HG03025 (cell line): ENCODE measurements at regions not wholly inside any gene's neighbourhood (a gene's known extent, or its start where the extent isn't known, plus 50 kb on each side); places are given as distances from the start of the nearest gene placed in this dataset.

Experiments
- ATAC-seq: cut with Tn5 transposase; IDR thresholded peaks from one replicate; pipeline ENCODE4 v1.9.1; 2021; ENCODE audit warnings: mild to moderate bottlenecking, moderate library complexity; ENCODE audit not compliant: unreplicated experiment, low FRiP score

DNA sequence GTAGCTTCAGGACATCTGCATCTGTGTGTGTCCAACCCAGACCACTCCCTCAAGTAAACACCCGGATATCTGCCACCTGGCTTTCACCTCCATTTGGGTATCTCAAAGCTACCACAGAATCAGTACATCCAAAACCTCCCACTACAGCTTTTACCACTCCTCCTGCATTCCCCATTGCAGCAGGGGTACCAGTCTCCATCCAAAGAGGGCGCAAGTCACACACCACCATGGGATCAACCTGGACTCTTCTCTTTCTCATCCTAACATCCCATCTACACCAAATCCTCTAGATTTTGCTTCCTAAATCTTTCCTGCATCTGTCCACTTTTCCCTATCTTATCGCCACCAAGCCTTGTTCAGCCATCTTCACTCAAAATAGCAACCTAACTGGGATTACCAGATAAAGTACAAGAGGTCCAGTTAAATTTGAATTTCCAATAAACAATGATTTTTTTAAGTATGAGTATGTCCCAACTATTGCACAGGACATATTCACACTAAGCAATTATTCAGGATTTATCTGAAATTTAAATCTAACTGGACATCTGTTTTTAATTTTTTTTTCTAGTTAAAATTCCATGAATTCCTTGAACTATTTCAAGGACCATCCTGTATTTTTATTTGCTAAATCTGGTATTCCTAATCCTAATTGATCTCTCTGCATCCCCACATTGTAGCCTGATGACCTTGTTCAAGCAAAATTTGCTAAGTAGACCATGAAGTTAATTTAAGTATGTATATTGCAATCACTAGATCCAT is 164.3 kb upstream of the MLN start:
- ATAC-seq, result no peak

DNA sequence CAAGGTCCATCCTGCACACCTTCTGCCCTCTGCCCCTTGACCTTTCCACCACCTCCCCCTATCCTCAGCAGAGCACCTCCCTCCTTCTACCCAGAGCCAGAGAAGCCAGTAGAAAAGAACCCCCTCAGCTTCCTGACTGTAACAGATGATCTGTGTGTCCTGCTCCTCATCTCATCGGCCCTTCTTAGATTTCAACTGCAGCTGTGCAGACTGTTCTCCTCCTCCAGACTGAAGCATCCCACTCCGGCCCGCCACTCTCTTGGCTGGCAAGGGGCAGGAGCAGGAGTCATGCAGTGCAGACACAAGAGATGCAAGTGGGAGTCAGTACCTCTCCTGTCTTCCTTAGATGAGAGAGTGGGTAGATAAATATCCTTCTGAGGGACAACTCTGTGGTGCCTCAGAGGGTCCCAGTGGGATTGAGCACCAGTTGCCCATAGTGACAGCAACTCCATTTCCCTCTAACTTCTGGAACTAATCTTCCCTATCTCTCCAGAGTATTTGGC is 163.5 kb upstream of the MLN start:
- no peak for ATAC-seq

DNA sequence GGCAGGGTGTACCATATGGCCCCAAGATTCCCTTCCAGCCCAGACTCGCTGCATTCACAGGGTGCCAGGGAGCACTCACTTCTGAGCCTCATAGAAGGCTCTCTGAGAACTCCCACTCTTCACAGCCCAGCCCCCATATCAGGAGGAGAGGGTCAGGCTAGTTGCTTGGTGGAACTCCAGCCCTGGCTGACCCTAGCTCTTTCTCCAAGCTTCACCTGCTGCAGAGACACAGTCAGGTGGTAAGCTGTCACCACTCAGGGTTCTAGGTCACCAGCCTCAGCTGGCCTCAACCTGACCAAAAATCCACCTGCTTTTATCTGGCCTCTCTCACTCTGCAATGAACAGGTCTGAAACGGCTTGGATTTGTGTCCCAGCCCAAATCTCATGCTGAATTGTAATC is 162.7 kb upstream of the MLN start:
- ATAC-seq, result no peak

DNA sequence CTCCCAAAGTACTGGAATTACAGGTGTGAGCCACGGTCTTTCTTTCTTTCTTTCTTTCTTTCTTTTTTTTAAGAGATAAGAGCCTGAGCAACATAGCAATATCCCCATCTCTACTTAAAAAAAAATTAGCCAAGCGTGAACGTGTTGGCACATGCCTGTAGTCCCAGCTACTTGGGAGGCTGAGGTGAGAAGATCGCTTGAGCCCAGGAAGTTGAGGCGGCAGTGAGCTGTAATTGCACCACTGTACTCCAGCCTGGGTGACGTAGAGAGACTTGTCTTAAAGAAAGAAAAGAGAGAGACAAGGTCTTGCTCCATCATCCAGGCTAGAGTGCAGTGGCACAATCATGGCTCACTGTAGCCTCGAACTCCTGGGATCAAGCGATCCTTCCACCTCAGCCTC is 162.0 kb upstream of the MLN start:
- ATAC-seq, result no peak

DNA sequence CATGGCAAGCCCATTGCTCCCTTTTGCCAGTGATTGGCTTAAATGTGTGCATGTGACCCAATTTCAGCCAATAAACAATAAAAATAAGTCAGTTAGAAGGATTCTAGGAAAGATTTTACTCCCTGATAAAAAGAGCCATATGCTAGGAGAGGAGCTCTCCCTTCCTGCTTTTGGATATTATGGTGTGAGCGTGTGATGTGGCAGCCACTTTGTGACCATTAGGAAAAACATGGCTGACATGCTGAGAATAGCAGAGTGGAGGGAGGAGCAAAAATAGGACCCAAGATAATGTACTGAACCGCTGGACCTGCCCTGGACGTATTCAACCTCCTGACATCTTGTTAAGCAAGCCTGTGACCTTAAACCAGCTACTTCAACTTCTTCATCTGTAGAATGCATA is 160.6 kb upstream of the MLN start:
- ATAC-seq, result no peak

DNA sequence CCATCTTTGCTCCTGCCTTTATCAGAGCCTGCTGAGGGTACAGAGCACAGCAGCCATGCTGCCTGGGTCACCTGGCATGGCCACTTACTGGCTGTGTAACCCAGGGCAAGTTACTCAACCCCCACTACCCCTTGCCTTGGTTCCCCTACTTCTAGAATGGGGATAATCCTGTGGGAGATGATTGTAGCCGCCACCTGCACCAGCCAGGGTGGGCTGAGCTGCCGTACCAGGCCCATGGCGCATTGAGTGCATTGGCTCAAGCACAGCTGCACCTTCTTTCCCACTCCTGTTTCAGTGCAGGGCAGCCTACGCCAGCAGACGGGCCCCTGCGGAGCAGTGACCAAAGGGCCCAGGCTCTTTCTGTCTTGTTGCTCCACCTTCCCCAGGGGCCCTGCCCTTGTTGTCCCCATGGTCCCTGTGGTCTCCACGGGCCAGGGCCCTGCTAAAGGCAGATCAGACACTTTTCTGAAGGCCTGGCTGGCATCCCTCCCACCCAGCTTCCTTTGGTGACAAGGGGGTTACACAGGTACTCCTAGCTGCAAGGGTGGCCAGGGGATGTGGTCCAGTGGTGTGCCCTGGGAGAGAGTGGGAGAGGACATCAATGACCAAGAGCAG is 159.4 kb upstream of the MLN start:
- ATAC-seq, result no peak

DNA sequence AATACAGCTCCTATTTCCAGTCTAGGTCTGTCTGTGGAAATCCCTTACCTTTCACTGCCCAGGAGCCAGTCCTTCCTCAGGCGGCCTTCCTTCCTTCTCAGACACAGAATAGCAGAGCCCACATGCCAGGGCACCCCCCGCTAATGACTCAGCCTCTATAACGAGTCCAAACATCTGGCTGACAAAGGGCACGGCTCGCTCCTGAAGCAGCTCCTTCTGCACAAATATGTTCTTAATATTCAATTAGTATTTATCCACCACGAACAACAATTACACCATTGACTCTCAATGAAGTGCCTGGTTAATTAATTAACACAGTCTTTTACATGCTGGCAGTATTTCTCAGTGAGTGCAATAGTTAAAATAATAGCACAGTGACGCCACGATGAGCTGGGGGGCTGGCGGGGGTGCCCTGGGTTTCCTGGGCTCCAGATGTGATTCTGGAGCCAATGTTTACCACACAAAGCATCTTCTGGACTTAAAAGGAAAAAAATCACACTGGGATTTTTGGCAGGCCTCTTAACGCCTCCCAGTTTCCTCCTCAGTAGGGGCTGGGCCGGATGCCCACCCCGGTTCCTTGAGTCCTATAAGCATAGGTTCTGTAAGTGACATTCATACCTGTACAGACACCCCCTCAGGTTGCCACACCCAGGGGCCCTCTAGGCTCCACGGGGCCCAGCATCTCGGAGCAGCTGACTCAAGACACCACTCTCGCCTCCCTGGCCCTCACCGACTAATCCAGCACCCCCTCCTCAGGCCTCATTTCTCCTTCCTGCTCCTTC is 158.6 kb upstream of the MLN start:
- ATAC-seq, result no peak

DNA sequence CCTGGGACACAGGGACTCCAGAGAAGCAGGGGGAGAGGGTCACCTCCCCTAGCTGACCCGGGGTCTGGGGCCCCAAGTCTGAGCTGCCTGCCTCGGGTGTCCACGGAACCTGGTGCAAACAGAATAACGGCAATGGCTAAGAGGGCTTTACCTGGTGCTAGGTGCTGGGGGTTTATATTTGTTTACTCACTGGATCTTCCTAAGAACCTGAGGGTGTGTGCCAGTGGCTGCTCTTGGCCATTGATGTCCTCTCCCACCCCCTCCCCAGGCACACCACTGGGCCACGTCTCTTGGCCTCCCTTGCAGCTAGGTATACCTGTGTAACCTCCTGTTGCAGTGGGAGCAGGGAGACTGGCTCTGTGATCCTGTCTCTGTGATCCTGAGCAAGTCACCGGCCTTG is 157.9 kb upstream of the MLN start:
- no peak for ATAC-seq

DNA sequence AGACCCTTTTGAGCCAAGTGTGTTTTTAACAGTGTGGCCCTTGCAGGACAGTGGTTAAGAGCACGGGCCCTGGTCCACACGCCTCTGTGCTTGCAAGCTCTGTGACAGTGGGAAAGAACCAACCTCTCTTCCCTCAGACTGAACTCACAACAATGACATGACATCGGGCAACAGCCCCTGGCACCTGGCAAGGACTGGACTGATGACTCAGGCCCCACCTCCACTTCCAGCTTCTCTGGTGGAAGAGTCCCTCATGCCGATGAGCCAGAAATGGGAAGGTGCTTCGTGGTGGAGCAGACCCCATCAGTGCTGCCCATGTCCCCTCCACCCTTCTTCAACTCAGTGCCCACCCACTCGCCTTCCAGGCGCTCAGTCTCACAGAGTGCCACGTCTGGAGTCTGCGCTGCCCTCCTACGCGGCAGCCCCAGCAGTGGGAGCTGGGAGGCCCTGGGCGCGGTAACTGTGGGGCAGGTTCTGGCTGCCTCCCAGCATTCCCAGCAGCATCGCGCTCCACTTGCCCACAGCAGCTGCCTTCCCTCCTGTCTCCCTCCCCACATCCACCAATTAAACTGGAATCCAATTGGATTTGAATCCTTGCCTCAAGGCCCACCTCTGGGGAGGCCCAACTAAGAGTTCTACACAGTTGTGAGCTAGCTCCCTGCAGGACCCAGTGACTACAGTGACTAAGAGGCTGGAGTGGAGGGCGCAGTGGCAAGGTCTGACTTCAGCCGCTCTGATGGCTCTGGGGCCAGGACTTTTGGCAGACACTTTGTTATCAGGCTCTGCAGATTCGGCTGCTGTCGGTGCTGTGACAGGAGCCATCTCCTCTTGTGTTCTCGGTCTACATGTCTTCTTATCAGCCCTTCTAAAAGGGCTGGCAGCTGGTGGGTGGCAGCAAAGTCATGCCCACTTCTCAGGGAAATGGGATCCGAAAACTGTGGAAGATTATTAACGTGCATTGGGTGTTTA is 156.8 kb upstream of the MLN start:
- ATAC-seq, result no peak

DNA sequence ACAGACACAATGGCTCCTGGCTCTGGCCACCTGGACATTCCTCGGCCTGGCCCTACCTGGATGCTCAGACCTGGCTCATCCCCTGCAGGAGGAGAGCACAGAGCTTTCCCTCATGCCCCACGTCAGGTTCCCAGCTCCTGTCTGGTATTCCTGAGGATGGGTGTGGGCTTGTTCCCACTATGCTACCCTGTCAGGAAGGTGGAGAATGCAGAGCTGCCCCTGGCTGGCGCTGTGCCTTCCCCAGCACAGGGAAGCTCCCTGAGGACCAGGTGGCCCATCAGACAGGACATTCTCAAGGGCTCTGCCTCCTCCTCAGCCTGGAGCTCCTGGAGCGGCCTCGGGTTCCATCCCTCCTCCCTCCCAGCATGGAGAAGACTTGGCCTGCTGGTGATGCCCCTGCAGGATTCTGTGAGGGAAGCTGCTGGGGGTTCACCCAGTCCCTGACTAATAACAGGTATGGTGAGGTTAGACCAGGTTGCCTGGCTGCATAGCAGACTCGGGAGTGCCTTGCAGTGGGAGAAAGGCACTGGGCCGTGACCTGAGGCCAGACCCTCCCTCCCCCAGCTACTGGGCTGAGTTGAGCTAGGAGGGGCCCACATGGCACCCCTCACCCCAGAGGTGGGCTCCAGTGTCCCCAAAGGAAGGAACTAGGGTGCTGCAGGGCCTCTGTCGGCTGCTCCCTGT is 156.0 kb upstream of the MLN start:
- ATAC-seq, result no peak

DNA sequence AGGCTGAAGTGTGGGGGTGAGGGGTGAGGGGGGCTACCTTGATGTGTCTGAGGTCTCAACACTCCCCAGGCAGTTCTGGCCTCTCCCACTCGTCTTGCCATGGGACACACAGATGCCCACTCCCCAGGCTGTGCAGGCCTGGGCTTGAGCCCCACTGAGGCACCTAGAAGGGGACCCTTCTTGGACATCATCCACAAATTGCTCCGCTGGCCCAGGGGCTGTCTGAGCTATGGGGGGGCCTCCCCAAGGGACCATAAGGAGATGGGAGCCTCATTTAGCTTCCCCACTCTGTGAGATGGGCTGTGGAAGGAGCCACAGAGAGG is 155.5 kb upstream of the MLN start:
- no peak for ATAC-seq

DNA sequence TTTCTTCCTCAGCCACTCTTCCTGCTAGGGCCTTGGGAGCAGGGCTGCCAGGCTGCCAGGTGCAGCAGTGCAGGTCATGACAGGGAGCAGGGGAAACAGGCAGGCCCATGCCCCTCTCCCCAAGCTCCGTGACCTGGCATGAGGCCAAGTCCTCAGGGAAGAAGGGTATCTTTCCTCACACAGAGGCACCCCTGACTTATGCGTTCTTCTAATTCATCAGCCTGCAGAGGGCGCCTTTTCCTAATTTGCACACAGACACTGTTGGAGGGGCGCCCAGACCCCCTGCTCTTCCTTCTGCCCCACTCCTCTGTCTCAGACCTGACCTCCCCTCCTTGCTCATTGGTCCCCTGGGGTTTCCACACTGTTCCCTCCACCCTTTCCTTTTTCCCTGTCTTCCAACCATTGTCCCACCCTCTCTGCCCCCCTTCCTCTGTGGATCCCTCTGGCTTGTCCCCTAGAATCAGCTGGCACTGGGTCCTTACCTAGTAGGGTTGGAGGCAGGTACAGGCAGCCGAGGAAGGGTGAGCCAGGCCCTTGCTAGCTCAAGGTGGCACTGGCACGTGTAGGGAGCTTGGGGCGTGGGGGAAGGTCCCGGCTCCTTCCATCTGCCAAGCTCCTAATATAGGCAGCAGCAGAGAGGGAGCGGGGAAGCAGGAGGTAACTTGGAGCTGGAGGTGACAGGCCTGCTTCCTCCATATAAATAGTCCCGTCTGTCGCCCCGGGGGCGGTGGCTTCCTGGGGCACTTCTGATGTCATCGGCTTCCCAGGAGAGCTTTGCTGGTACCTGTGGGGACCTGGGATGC is 154.9 kb upstream of the MLN start:
- ATAC-seq, result no peak

DNA sequence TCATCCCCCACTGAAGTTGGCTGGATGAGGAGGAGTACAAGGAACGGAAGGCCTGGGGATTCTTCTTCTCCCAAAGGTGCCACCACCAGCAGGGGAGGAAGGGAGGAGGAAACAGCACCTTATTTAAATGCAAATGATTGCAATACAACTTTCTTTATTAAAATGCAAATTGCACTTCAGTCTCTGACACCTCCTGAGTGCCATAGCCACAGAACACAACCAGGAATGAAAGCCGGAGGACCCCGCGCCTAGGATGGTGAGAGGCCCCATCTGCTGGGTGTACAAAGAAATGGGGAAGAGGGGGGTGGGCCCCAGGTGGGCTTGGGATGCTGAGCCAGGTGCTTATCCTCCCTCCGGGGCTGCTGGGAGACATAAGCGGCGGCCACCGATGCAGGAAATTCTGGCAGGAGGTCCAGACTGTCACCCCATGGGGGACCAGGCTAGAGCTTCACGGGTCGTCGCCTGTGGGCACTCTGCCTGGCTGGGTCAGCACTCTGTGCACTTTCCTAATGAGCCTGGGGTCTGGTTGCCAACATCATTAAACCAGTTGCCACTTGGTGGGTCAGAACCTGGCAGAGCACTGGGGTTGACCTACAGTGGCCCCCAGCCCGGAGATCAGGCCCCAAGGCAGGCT is 154.2 kb upstream of the MLN start:
- no peak for ATAC-seq

DNA sequence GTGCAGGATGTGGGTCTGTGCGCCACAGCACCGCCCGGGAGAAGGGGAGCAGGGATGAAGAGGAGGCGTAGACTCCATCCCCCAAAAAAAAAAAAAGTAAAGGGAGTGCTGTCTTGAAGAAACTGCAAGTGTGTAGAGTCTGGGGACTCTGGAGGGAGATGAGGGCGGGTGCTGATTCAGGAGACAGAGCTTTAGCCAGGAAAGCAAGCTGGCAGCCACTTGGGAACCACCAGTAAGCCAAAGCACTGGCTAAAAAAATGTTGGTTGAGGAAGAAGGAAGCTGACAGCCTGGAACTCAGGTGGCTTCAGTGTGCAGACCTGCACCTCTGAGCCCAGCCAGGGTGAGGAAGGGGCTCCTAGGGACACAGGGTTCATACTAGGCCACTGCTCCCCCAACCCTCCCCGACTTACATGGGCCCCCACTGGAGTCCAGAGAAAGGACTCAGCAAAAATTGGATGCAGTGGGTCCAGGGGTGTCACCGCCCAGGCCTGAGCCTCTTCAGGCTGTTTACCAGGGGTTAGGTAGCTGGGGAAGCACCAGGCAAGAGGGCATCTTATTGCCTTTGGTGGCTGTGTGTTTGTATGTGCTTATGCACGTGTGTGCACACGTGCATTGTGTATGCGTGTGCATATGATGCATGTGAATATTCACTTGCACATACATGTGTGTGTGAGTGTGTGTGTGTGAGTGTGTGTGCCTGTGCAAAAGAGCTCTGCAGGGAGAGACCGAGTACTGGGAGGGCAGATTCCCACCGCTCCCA is 153.5 kb upstream of the MLN start:
- ATAC-seq, result no peak

DNA sequence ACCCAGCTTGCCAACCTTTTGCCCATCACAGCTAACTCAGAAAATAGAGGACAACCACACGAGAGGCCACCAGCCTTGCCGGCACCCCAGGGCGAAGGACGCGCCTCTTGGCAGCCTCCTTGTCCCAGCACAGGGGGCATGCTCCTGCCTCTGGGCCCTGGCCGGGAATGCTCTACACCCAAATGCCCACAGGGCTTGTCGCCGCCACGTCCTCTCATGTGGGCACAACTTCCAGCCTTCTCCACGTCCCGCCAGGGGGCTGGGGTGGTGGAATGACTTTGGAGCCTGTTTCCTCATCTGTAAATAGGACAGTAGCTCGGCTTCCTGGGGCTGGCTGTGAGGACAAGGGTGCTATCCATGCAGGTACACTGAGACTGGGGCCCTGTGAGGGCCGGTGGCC is 152.4 kb upstream of the MLN start:
- ATAC-seq, result no peak

DNA sequence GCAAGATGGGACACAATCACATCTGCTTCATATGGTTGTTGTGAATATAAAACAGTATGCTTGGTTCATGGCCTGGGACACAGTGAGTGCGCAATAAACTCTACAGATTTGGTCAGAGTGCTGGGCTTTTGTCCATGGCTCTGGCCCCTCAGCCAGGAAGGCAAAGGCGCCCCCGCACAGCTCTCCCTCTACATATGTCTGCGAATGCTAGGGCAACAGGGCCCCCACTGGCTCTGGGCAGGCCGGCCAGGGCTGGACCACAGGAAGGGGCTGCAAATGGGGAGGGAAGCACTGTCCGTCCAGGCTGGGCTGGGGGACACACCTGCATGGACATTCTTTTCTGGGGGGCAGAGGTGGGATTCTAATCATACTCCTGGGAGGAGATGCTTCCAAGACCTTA is 151.8 kb upstream of the MLN start:
- ATAC-seq, result no peak

DNA sequence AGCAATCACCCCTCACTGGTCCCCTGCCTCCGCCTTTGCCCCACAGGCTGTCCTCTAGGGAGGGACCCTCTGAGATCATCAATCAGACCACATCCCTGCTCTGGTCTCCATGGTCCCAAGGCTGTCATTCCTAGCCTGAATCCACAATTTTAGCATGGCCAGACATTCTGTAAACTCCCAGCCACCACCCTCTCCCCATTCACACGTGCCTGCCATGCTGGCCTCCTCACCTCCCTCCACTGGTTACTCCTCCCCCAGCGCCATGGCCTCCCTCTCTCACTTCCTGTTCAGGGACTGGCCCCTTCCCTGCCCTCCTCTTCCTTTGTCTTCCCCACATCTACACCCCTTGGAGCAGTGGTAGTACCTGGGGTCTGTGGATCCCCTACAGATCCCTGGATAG is 150.7 kb upstream of the MLN start:
- no peak for ATAC-seq

DNA sequence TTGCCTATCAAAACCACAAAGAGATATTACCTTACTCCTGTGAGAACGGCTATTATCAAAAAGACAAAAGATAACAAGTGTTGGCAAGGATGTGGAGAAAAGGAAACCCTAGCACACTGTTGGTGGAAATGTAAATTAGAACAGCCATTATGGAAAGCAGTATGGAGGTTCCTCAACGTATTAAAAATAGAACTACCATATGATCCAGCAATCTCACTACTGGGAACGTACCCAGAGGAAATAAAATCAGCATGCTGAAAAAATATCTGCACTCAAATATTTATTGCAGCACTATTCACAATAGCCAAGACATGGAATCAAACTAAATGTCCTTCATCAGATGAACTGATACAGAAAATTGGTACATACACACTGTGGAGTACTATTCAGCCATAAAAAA is 149.4 kb upstream of the MLN start:
- ATAC-seq, result no peak
